PC-9 (cell line): ENCODE measurements at regions not wholly inside any gene's neighbourhood (a gene's known extent, or its start where the extent isn't known, plus 50 kb on each side); places are given as distances from the start of the nearest gene placed in this dataset.

Experiments used
- BruUV-seq: library from RNA; stranded (reverse); fragments of 400-500 nt; replicated peaks from 2 replicates; lab custom pipeline; 2021; lab: Mats Ljungman, UMichigan
- CTCF ChIA-PET: fragments of 300-600 bp; sonication (Branson Sonifier 250); formaldehyde crosslinking; loops from one replicate; lab custom pipeline; 2022; ENCODE audit warnings: antibody characterized with exemption; lab: Charles Lee
- POLR2A ChIA-PET: fragments of 300-600 bp; sonication (Branson Sonifier 250); formaldehyde crosslinking; loops from one replicate; lab custom pipeline; 2022; ENCODE audit warnings: antibody characterized with exemption; ENCODE audit not compliant: unreplicated experiment; lab: Charles Lee
- DNase-seq, 2 experiments: peaks; one replicate each; pipeline versions ENCODE4 v3.0.0 to v3.0.0-alpha.2; 2015 to 2022; ENCODE audit warnings: mixed read lengths in 1 of 2
- H2AFZ ChIP-seq: fragments of 200-600 bp; sonication (generic); 2 replicates; pipeline ENCODE4 v1.8.1; 2017; ENCODE audit warnings: antibody characterized with exemption
- H3F3A ChIP-seq: fragments of 200-600 bp; sonication (generic); 2 replicates; pipeline ENCODE4 v1.8.1; 2017; ENCODE audit warnings: antibody characterized with exemption, mild to moderate bottlenecking, low read depth; ENCODE audit not compliant: insufficient read depth
- H3K27ac ChIP-seq: fragments of 200-600 bp; sonication (generic); 2 replicates; pipeline ENCODE4 v1.6.1; 2016; ENCODE audit warnings: mixed run types
- H3K27me3 ChIP-seq: fragments of 200-600 bp; sonication (generic); 2 replicates; pipeline ENCODE4 v1.6.1; 2016; ENCODE audit warnings: low read depth, mixed run types; ENCODE audit not compliant: insufficient read depth
- H3K36me3 ChIP-seq: fragments of 200-600 bp; sonication (generic); 2 replicates; pipeline ENCODE4 v1.6.1; 2016; ENCODE audit warnings: low read depth, mixed run types
- H3K4me1 ChIP-seq: fragments of 200-600 bp; sonication (generic); replicated peaks from 2 replicates; pipeline ENCODE4 v1.6.1; 2016; ENCODE audit warnings: mixed run types; ENCODE audit not compliant: insufficient read depth
- H3K4me2 ChIP-seq: fragments of 200-600 bp; sonication (generic); 2 replicates; pipeline ENCODE4 v1.6.1; 2017; ENCODE audit warnings: mixed run types
- H3K4me3 ChIP-seq: fragments of 200-600 bp; sonication (generic); 2 replicates; pipeline ENCODE4 v1.6.1; 2016; ENCODE audit warnings: mixed run types
- H3K79me2 ChIP-seq: fragments of 200-600 bp; sonication (generic); 2 replicates; pipeline ENCODE4 v1.6.1; 2017; ENCODE audit warnings: low read depth, mixed run types
- H3K9me2 ChIP-seq: fragments of 200-600 bp; sonication (generic); 2 replicates; pipeline ENCODE4 v1.8.1; 2017; ENCODE audit warnings: mild to moderate bottlenecking; ENCODE audit not compliant: insufficient read depth
- H3K9me3 ChIP-seq: fragments of 200-600 bp; sonication (generic); 2 replicates; pipeline ENCODE4 v1.8.1; 2016; ENCODE audit warnings: low read depth; ENCODE audit not compliant: insufficient read depth
- H4K20me1 ChIP-seq: fragments of 200-600 bp; sonication (generic); 2 replicates; pipeline ENCODE4 v1.8.1; 2017; ENCODE audit not compliant: insufficient read depth
- EZH2 ChIP-seq: fragments of 200-600 bp; sonication (generic); IDR thresholded peaks from 2 replicates; pipeline ENCODE4 v1.8.0; 2017; ENCODE audit warnings: antibody characterized with exemption, low read depth
- intact Hi-C: fragments of 100-400 bp; cut with micrococcal nuclease; formaldehyde crosslinking; loops from one replicate; pipeline ENCODE4 v1.10.0; 2022; ENCODE audit not compliant: unreplicated experiment
- TF ChIP-seq, protein P1 (sequence below): fragments of 200-600 bp; sonication (generic); conservative IDR thresholded peaks from 2 replicates; pipeline ENCODE4 v1.6.1; 2017; ENCODE audit warnings: mixed run types, antibody characterized with exemption, mild to moderate bottlenecking, moderate library complexity

DNA sequence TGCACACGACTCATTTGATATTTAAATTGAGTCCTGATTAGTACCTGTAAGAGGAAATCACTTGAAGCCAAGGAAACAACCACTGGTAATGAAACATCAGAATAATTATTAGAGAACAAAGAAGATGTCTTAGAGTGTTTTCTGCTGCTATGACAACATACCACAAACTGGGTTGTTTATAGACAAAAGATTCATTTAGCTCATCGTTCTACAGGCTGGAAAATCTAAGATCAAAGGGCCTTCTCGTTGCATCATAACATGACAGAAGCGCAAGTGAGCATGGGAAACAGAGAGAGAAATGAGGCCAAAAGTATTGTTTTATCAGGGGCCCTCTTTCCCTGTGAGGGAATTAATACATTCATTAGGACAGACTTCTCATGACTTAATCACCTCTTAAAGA is 1024.0 kb upstream of the PCDH9 start:
- Histone ChIP-seq H3K79me2 (no peaks in the 10 kb centered on the region), H3K4me3 (no peak overlapping the region), H3K9me2 (no peaks in the 10 kb centered on the region), H3K36me3 (no peaks in the 10 kb centered on the region), H3K4me1 (no peaks in the 10 kb centered on the region), H3K9me3 (no peaks in the 10 kb centered on the region), H3K27me3 (no peaks in the 10 kb centered on the region), H3F3A (no peaks in the 10 kb centered on the region), H3K27ac (no peak overlapping the region), H2AFZ (no peak overlapping the region), H4K20me1 (no peaks in the 10 kb centered on the region), H3K4me2 (no peak overlapping the region)
- intact Hi-C loops: loop anchor here (10.0 kb wide), 2 partner anchors 209 to 949 kb away; no protein-coding TSS in a partner anchor
- BruUV-seq: TSS peak; percentile 3
- DNase-seq: no peak
- ChIA-PET POLR2A (no interaction called here), CTCF (no interaction called here)
- TF ChIP-seq EZH2: no peak
- TF ChIP-seq, protein P1, sequence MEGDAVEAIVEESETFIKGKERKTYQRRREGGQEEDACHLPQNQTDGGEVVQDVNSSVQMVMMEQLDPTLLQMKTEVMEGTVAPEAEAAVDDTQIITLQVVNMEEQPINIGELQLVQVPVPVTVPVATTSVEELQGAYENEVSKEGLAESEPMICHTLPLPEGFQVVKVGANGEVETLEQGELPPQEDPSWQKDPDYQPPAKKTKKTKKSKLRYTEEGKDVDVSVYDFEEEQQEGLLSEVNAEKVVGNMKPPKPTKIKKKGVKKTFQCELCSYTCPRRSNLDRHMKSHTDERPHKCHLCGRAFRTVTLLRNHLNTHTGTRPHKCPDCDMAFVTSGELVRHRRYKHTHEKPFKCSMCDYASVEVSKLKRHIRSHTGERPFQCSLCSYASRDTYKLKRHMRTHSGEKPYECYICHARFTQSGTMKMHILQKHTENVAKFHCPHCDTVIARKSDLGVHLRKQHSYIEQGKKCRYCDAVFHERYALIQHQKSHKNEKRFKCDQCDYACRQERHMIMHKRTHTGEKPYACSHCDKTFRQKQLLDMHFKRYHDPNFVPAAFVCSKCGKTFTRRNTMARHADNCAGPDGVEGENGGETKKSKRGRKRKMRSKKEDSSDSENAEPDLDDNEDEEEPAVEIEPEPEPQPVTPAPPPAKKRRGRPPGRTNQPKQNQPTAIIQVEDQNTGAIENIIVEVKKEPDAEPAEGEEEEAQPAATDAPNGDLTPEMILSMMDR: no peak

- no TSS peak for BruUV-seq
- intact Hi-C loops: no loop called here
- DNase-seq: no peak
These were observed 1004.1 kb upstream of the PCDH9 start for GRCh38 chr13:68234274-68234673.

GRCh38 chr13:68232351-68233130 is 1002.4 kb upstream of the PCDH9 start:
- Histone ChIP-seq H3K79me2 (no peaks in the 10 kb centered on the region), H3K27me3 (no peaks in the 10 kb centered on the region), H3K36me3 (no peaks in the 10 kb centered on the region), H3K9me2 (no peaks in the 10 kb centered on the region), H3K27ac (no peak overlapping the region), H3K4me3 (no peak overlapping the region), H3K4me2 (no peak overlapping the region), H3K4me1 (no peaks in the 10 kb centered on the region), H4K20me1 (no peaks in the 10 kb centered on the region), H2AFZ (no peak overlapping the region), H3F3A (no peaks in the 10 kb centered on the region), H3K9me3 (no peaks in the 10 kb centered on the region)
- BruUV-seq: no TSS peak
- DNase-seq: no peak
- POLR2A ChIA-PET: no interaction called here
- intact Hi-C loops: no loop called here
- CTCF ChIA-PET: no interaction called here
- TF ChIP-seq, protein P1: no peak
- no peak for TF ChIP-seq EZH2

More at GRCh38 chr13:68234274-68234673, 1004.1 kb upstream of the PCDH9 start:
- H3K9me3 ChIP-seq: no peaks in the 10 kb centered on the region
- H3K4me2 ChIP-seq: no peak overlapping the region
- ChIA-PET CTCF (no interaction called here), POLR2A (interaction anchor here (0.7 kb wide), 1 partner anchor 941 kb away, joined by 7 read pairs; no protein-coding TSS in a partner anchor)
- TF ChIP-seq, protein P1: no peak
- TF ChIP-seq EZH2: no peak
- H3K27ac ChIP-seq: no peak overlapping the region
- no peaks in the 10 kb centered on the region for H3K36me3 ChIP-seq
- H3K79me2 ChIP-seq: no peaks in the 10 kb centered on the region
- no peaks in the 10 kb centered on the region for H3K9me2 ChIP-seq
- H3K4me3 ChIP-seq: no peak overlapping the region
- H3K27me3 ChIP-seq: no peaks in the 10 kb centered on the region
- H4K20me1 ChIP-seq: no peaks in the 10 kb centered on the region
- no peak overlapping the region for H2AFZ ChIP-seq
- no peaks in the 10 kb centered on the region for H3F3A ChIP-seq
- H3K4me1 ChIP-seq: no peaks in the 10 kb centered on the region
